HG03442 (cell line): ENCODE measurements at regions not wholly inside any gene's neighbourhood (a gene's known extent, or its start where the extent isn't known, plus 50 kb on each side); places are given as distances from the start of the nearest gene placed in this dataset.

Experiments used
- ATAC-seq: cut with Tn5 transposase; IDR thresholded peaks from one replicate; pipeline ENCODE4 v1.9.1; 2021; ENCODE audit warnings: mild to moderate bottlenecking, moderate library complexity; ENCODE audit not compliant: unreplicated experiment

DNA sequence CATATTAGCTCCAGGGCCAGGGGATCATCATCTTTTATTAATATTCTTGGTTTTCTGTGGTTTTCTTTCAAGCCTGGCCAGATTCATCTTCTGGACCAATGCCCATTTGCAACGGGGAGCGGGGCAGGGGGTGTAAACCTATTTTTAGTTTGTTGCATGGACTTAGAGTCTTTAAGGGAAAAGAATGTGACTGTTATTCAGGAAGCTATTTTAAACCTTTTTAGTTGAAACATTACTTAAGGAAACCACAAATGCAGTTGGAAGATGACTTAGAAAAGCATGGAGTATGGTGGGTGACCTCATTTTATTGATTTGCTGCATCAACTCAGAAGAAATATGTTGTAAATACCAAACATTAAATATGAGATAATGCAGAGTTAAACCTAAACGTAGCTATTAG, 368.4 kb upstream of the E2F7 start:
- no peak for ATAC-seq

- no peak for ATAC-seq
These were observed 364.1 kb upstream of the E2F7 start for GRCh38 chr12:77429426-77429825.

DNA sequence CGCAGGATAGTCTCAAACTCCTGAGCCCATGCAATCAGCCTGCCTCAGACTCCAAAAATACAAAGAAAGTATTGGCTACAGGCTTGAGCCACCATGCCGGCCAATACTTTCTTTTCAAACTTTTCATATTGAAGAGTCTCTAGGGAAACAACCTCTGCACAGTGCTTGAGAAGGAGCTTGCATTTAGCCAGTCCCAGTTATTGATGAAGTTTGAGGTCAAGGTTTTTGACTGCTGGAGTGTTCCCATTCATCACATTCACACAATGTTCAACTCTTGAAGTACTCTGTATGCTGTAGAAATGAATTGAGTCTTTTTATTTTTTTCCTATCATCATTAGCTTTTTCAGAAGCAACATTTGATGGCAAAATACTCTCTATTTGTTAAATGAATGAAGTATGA, 355.8 kb upstream of the E2F7 start:
- ATAC-seq = no peak

GRCh38 chr12:77409551-77409950, 344.2 kb upstream of the E2F7 start:
- no peak for ATAC-seq

GRCh38 chr12:77407931-77408330, 342.6 kb upstream of the E2F7 start:
- no peak for ATAC-seq

- no peak for ATAC-seq
These were observed 341.0 kb upstream of the E2F7 start for GRCh38 chr12:77406219-77406905.

- no peak for ATAC-seq
These were observed 337.3 kb upstream of the E2F7 start for GRCh38 chr12:77402716-77403115.

GRCh38 chr12:77401770-77402081, 336.4 kb upstream of the E2F7 start:
- ATAC-seq = no peak

- no peak for ATAC-seq
These were observed 335.8 kb upstream of the E2F7 start for GRCh38 chr12:77401064-77401769.

DNA sequence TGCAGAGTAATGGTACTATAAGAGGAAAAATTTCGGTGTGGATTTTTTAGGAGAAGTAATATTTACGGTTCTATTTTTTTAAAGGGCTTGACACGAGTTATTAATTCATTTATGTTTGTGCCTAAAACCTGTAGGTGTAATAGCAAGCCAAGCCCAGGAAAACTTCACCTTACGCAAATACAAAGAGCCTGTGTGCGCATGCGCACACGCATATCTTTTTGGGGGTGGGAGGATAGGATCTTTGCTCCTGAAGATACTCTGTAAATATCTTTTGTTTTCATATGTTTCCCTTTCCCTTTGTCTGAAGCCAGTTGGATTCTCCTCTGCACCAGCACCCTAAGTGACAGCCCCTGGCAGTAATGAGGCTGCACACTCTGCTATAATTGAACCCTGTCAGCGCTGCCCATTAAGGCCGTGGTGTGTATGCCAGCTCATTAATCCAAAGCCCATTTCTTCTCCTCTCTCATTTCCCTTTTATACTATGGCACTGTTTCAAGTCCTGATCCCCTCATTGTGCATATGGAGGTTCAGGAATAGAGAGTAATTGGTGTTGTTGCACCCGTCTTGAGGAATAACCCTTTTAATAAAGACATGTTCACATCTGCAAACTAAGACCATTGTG, 327.2 kb upstream of the E2F7 start:
- ATAC-seq = no peak

DNA sequence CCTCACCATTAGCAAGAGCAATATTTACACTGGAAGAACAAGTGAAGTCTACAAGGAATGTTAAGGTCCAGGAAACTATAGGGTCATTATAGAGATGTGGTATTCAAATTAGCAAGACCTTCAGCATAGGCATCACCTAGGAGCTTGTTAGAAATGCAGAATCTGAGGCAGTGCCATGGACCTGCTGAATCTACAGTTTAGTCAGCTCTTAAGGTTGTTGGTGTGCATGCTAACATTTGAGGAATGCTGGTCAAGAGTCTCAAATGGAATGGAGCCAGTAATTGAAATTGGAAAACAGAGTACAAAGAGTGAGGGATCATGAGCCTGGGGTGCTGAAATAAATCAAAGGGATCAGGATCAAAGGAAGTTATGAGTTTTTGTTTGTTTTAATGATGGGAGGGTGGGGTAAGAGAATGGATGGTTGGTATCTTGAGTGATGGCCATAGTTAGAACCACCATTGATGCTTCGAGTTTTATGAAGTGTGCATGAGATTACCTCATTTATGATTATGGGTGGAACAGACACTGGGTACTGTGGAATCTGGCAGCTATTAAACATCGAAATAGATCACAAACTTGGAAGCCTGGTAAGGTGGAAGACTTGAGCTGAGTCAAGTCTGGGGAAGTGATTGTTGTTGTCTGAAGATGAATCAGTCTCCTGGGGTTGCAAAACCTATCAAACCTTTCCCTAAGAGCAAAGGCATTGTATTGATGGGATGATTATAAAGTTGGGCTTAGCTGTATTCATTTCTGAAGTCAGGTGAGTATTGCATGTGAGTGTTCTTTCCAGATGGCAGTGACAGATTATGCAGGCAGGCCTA, 323.3 kb upstream of the E2F7 start:
- no peak for ATAC-seq

- no peak for ATAC-seq
These were observed 322.3 kb upstream of the E2F7 start for GRCh38 chr12:77387671-77388070.

DNA sequence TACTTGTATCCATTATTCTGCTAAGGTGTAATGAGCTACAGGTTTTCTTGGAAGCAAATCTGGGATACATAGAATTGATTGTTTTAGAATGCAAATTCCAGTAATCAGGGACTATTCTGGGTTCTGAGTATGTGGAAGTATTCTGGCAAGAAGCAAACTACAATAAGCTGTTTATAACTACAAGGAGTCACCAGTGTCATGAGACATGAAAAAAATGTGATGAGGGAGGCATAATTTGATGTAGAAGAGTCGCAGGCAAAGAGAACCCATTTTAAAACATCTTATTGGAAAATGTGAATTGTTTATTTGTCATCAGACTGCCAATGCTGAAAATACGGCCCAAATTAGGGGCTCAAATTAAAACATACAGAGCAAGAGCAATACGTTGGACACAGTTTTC, 321.8 kb upstream of the E2F7 start:
- ATAC-seq = no peak

- no peak for ATAC-seq
These were observed 319.6 kb upstream of the E2F7 start for GRCh38 chr12:77384941-77385340.

- no peak for ATAC-seq
These were observed 316.9 kb upstream of the E2F7 start for GRCh38 chr12:77382096-77382742.

- no peak for ATAC-seq
These were observed 312.3 kb upstream of the E2F7 start for GRCh38 chr12:77377622-77378021.

DNA sequence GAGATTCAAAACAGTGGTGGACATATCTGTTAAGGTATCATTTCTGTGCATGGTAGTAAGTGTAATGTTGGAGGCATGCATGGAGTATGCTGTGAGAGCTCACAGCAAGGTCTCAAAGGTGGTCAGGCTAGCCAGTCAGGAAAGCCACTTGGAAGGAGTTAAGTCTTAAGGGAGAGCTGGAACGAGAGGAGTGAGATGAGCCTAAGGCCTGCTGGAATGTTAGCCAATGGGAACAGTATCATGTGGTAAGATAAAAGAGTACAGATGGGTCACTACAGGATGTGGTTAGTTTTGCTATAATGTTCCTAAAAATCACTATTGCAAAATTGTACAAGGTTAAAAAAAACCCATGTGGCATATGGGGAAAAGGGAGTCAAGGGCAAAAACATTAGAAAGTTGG, 311.7 kb upstream of the E2F7 start:
- no peak for ATAC-seq

DNA sequence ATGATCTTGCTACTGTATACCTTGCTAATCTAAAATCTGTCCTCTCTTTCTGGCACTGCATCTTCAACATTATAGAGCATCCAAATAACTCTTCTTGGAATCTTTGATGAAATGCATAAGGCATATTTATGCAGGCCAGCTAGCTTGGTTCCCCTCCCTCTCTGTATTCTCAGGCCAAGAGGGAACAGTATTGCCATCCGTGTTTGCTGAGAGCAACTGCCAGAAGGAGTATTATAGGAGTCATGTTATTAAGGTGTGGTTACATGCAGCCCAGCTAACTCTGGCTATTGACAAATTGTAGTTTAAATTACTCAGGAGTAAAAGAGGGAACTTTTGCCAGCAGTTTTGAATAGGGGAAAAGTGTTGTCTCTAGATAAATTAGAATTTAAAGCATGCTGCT, 309.3 kb upstream of the E2F7 start:
- ATAC-seq = no peak

DNA sequence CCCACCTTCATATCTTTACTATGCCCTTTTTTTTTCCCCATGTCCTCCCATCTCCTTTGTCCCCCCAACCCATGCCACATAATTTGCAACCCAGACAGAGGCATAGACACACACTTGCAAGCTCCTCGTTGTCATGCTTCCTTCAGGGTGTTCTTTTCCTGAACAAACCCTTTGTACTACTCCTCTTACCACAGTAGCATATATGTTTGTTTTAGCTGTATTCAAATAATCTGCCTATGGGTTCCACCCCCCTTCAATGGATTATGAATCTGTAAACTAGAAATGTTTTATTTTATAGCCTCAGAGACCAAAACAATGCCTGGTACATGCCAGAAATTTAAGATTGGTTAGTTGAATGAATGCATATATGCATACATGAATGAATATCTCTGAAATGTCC, 307.1 kb upstream of the E2F7 start:
- ATAC-seq = no peak

DNA sequence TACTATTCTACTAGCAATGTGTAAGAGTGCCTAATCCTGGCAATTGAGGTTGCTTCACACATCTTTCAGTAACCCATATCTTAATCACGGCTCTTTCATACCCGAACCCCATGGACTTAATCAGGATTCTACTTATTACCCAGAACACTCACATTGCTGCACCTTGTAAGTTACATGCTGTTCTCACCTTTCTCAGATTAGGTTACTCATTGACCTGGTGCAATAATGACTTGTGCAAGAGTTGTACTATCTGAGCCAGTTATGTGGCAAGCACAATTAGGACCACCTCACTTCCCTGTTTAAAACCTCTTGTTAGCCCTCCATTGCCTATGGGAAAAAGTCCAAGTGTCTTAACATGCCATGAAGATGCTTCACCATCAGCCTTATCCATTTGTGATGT, 306.7 kb upstream of the E2F7 start:
- ATAC-seq = no peak

GRCh38 chr12:77368379-77368778, 303.0 kb upstream of the E2F7 start:
- ATAC-seq = no peak
